ENCODE measurements at regions not wholly inside any gene's neighbourhood (a gene's known extent, or its start where the extent isn't known, plus 50 kb on each side); places are given as distances from the start of the nearest gene placed in this dataset.

- H3K27ac ChIP-seq (ENCODE audit: extremely low read depth, low read depth, low read length) = no peak overlapping the region
- no peak overlapping the region for H3K9ac ChIP-seq (ENCODE audit: insufficient read depth in 1 of 2, low read depth in 2 of 2, low read length in 2 of 2)
- FAIRE-seq (no peak), DNase-seq (ENCODE audit: extremely low read depth in 1 of 4, low spot score in 3 of 4) (no peak), ATAC-seq (no peak)
- no peaks in the 10 kb centered on the region for H4K20me1 ChIP-seq (replicated peaks; ENCODE audit: control insufficient read depth, insufficient read depth, low read length)
- H2AFZ ChIP-seq (ENCODE audit: low read depth, low read length) = no peak overlapping the region
- no TSS peak for BruUV-seq (replicated peaks)
- H3K36me3 ChIP-seq (ENCODE audit: control insufficient read depth, insufficient read depth, low read length) = no peaks in the 10 kb centered on the region
- no peak overlapping the region for H3K4me2 ChIP-seq (ENCODE audit: insufficient read depth, low read length)
- ChIA-PET POLR2A (no interaction called here), CTCF (ENCODE audit: low intra/inter-chr PET ratio) (no interaction called here)
- no peaks in the 10 kb centered on the region for H3K9me1 ChIP-seq (ENCODE audit: control insufficient read depth, insufficient read depth, low read length)
- H3K9me3 ChIP-seq (replicated peaks; ENCODE audit: control insufficient read depth, insufficient read depth, low read depth, low read length) = no peaks in the 10 kb centered on the region; the same call in 1 of the 2 replicates
- WGBS (ENCODE audit: insufficient coverage, low coverage, missing lambda C conversion rate) = 2% methylated on average over 6 of the region's 6 CpGs
- intact Hi-C loops (cut with micrococcal nuclease) (no loop called here), in situ Hi-C loops (cut with MboI) (no loop called here)
- H3K79me2 ChIP-seq (ENCODE audit: control insufficient read depth, insufficient read depth, low read length) = no peaks in the 10 kb centered on the region
- H3K4me3 ChIP-seq = no peak overlapping the region
- no peaks in the 10 kb centered on the region for H3K4me1 ChIP-seq (replicated peaks in 1 of 2; ENCODE audit: control insufficient read depth in 2 of 2, insufficient read depth in 2 of 2, low read length in 2 of 2)
- TF ChIP-seq SRF (CRISPR knock-in tag; IDR thresholded peaks at IDR 0.05) (no peak), SRSF7 (optimal IDR thresholded peaks at IDR 0.05; ENCODE audit: low read depth, low read length) (no peak), ZNF699 (CRISPR knock-in tag; IDR thresholded peaks at IDR 0.05; ENCODE audit: insufficient replicate concordance) (no peak), FOSL1 (tag; conservative IDR thresholded peaks at IDR 0.05) (no peak), MTA3 (IDR thresholded peaks at IDR 0.05; ENCODE audit: borderline replicate concordance) (no peak), ZBTB5 (IDR thresholded peaks at IDR 0.05) (no peak)
- TF ChIP-seq, protein P1, sequence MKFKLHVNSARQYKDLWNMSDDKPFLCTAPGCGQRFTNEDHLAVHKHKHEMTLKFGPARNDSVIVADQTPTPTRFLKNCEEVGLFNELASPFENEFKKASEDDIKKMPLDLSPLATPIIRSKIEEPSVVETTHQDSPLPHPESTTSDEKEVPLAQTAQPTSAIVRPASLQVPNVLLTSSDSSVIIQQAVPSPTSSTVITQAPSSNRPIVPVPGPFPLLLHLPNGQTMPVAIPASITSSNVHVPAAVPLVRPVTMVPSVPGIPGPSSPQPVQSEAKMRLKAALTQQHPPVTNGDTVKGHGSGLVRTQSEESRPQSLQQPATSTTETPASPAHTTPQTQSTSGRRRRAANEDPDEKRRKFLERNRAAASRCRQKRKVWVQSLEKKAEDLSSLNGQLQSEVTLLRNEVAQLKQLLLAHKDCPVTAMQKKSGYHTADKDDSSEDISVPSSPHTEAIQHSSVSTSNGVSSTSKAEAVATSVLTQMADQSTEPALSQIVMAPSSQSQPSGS (CRISPR knock-in tag; IDR thresholded peaks at IDR 0.05) = no peak
- no peaks in the 10 kb centered on the region for H3K27me3 ChIP-seq (ENCODE audit: control insufficient read depth in 2 of 2, insufficient read depth in 2 of 2, low read length in 2 of 2)
Observed at GRCh38 chr12:103181366-103182152, 224.1 kb downstream of the ASCL1 start.
